HepG2 (cell line): ENCODE measurements at regions not wholly inside any gene's neighbourhood (a gene's known extent, or its start where the extent isn't known, plus 50 kb on each side); places are given as distances from the start of the nearest gene placed in this dataset.
"Not testable (repeated sequence)": the region's sequence is repeated elsewhere in the genome, so short reads cannot be mapped to it uniquely, and the experiment has no call there.

Experiments used
- EP300 ChIP-seq, 3 experiments: sonication (generic) in 1 of 3; formaldehyde crosslinking in 1 of 3; IDR thresholded peaks; 2 replicates each; pipeline versions ENCODE4 v1.5.1 to v1.6.1; 2011 to 2020; ENCODE audit warnings: low read depth in 2 of 3, low read length in 2 of 3, borderline replicate concordance in 1 of 3, improper control_type of control experiment in 1 of 3, mild to moderate bottlenecking in 1 of 3, missing genetic modification reagents in 1 of 3, moderate library complexity in 1 of 3
- MXD4 ChIP-seq: IDR thresholded peaks from 2 replicates; pipeline ENCODE4 v1.6.1; 2016; ENCODE audit warnings: mild to moderate bottlenecking, missing biosample characterization, missing genetic modification reagents
- MXI1 ChIP-seq: IDR thresholded peaks from 3 replicates; pipeline ENCODE4 v1.6.1; 2012; ENCODE audit warnings: low read depth, low read length, inconsistent platforms, borderline replicate concordance
- POLR2A ChIP-seq, 2 experiments: IDR thresholded peaks; 2 replicates each; pipeline ENCODE4 v1.6.1; 2011; ENCODE audit warnings: low read depth in 2 of 2, low read length in 2 of 2, mild to moderate bottlenecking in 1 of 2, moderate library complexity in 1 of 2; ENCODE audit not compliant: insufficient read depth in 1 of 2
- TARDBP ChIP-seq: sonication (generic); formaldehyde crosslinking; IDR thresholded peaks from 2 replicates; pipeline ENCODE4 v1.8.0; 2022; ENCODE audit warnings: mild to moderate bottlenecking, missing genetic modification reagents
- ZSCAN25 ChIP-seq: sonication (generic); formaldehyde crosslinking; IDR thresholded peaks from 2 replicates; pipeline ENCODE4 v1.8.0; 2022; ENCODE audit warnings: mild to moderate bottlenecking, missing genetic modification reagents
- TF ChIP-seq, protein P1 (sequence below): sonication (generic); formaldehyde crosslinking; IDR thresholded peaks from 2 replicates; pipeline ENCODE4 v1.5.0; 2020; ENCODE audit warnings: mild to moderate bottlenecking, missing genetic modification reagents, moderate library complexity
- TF ChIP-seq, protein P2 (sequence below): sonication (generic); formaldehyde crosslinking; IDR thresholded peaks from 2 replicates; pipeline ENCODE4 v1.5.1; 2020; ENCODE audit warnings: missing genetic modification reagents, mild to moderate bottlenecking, borderline replicate concordance
- TF ChIP-seq, protein P3 (sequence below): sonication (generic); formaldehyde crosslinking; IDR thresholded peaks from 2 replicates; pipeline ENCODE4 v1.4.0; 2020; ENCODE audit warnings: mild to moderate bottlenecking, missing genetic modification reagents

DNA sequence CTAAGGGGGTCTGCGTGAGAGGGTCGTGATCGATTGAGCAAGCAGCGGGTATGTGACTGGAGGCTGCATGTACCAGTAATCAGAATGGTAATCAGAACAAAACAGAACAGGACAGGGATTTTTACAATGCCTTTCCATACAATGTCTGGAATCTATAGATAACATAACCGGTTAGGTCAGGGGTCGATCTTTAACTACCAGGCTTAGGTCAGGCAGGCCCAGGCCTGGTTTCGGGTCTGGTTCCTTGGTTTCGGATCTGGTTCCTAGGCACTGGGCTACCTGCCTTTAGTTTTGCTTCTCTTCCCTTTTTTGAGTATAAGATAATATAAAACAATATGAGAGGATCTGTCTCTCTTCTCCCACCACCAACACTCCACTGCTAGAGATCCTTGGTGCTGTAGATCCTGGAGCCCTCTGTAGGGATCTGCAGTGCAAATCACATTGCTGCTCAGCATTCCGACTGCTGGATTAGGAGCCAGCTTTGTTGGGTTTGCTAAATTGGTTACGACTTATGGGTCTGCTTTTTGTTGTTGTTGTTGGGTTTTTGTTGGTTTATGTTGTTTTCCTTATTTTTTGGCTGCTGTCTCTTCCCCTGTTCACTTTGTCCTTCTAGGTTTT lies 88.0 kb downstream of the SPRY4 start:
- not testable (repeated sequence) for TF ChIP-seq EP300 (IDR thresholded peaks at IDR 0.05; ENCODE audit: low read depth in 2 of 2, low read length in 2 of 2); EP300 (CRISPR knock-in tag; IDR thresholded peaks at IDR 0.05; ENCODE audit: borderline replicate concordance); TARDBP (CRISPR knock-in tag); MXI1; ZSCAN25; POLR2A (IDR thresholded peaks at IDR 0.05; ENCODE audit: insufficient read depth in 1 of 2, low read depth in 2 of 2, low read length in 2 of 2); MXD4 (CRISPR knock-in tag)
- TF ChIP-seq, protein P1, sequence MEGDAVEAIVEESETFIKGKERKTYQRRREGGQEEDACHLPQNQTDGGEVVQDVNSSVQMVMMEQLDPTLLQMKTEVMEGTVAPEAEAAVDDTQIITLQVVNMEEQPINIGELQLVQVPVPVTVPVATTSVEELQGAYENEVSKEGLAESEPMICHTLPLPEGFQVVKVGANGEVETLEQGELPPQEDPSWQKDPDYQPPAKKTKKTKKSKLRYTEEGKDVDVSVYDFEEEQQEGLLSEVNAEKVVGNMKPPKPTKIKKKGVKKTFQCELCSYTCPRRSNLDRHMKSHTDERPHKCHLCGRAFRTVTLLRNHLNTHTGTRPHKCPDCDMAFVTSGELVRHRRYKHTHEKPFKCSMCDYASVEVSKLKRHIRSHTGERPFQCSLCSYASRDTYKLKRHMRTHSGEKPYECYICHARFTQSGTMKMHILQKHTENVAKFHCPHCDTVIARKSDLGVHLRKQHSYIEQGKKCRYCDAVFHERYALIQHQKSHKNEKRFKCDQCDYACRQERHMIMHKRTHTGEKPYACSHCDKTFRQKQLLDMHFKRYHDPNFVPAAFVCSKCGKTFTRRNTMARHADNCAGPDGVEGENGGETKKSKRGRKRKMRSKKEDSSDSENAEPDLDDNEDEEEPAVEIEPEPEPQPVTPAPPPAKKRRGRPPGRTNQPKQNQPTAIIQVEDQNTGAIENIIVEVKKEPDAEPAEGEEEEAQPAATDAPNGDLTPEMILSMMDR (CRISPR knock-in tag), result not testable (repeated sequence)
- TF ChIP-seq, protein P2, sequence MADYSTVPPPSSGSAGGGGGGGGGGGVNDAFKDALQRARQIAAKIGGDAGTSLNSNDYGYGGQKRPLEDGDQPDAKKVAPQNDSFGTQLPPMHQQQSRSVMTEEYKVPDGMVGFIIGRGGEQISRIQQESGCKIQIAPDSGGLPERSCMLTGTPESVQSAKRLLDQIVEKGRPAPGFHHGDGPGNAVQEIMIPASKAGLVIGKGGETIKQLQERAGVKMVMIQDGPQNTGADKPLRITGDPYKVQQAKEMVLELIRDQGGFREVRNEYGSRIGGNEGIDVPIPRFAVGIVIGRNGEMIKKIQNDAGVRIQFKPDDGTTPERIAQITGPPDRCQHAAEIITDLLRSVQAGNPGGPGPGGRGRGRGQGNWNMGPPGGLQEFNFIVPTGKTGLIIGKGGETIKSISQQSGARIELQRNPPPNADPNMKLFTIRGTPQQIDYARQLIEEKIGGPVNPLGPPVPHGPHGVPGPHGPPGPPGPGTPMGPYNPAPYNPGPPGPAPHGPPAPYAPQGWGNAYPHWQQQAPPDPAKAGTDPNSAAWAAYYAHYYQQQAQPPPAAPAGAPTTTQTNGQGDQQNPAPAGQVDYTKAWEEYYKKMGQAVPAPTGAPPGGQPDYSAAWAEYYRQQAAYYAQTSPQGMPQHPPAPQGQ, result not testable (repeated sequence)
- TF ChIP-seq, protein P3, sequence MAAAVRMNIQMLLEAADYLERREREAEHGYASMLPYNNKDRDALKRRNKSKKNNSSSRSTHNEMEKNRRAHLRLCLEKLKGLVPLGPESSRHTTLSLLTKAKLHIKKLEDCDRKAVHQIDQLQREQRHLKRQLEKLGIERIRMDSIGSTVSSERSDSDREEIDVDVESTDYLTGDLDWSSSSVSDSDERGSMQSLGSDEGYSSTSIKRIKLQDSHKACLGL (CRISPR knock-in tag), result not testable (repeated sequence)
